HG02763 (cell line): ENCODE measurements at regions not wholly inside any gene's neighbourhood (a gene's known extent, or its start where the extent isn't known, plus 50 kb on each side); places are given as distances from the start of the nearest gene placed in this dataset.

ENCODE experiments used
- ATAC-seq: cut with Tn5 transposase; IDR thresholded peaks from one replicate; pipeline ENCODE4 v1.9.1; 2021; ENCODE audit warnings: mild to moderate bottlenecking, moderate library complexity; ENCODE audit not compliant: unreplicated experiment

GRCh38 chr3:107428051-107428858 lies 51.0 kb downstream of the CCDC54 start:
- no peak for ATAC-seq

GRCh38 chr3:107429320-107430181 lies 52.3 kb downstream of the CCDC54 start:
- ATAC-seq = peak; percentile 41

GRCh38 chr3:107430214-107430995 lies 53.2 kb downstream of the CCDC54 start:
- ATAC-seq = no peak

- ATAC-seq = peak; percentile 9
Observed at GRCh38 chr3:107430996-107431245, 53.7 kb downstream of the CCDC54 start.

- peak; percentile 56 for ATAC-seq
Observed at GRCh38 chr3:107431246-107432012, 54.2 kb downstream of the CCDC54 start.

- ATAC-seq = no peak
Observed at GRCh38 chr3:107432013-107432515, 54.8 kb downstream of the CCDC54 start.

GRCh38 chr3:107432646-107433045 lies 55.4 kb downstream of the CCDC54 start:
- ATAC-seq = no peak

- no peak for ATAC-seq
Observed at GRCh38 chr3:107436029-107436428, 58.8 kb downstream of the CCDC54 start.

GRCh38 chr3:107438671-107439070 lies 61.4 kb downstream of the CCDC54 start:
- ATAC-seq = no peak

- no peak for ATAC-seq
Observed at GRCh38 chr3:107441617-107442016, 64.4 kb downstream of the CCDC54 start.

GRCh38 chr3:107443461-107443860 lies 66.2 kb downstream of the CCDC54 start:
- ATAC-seq = no peak

GRCh38 chr3:107446706-107447105 lies 69.5 kb downstream of the CCDC54 start:
- no peak for ATAC-seq

GRCh38 chr3:107450254-107450893 lies 72.4 kb upstream of the BBX start:
- ATAC-seq = no peak

- ATAC-seq = no peak
Observed at GRCh38 chr3:107452436-107452835, 70.3 kb upstream of the BBX start.

- no peak for ATAC-seq
Observed at GRCh38 chr3:107453504-107453903, 69.3 kb upstream of the BBX start.

- no peak for ATAC-seq
Observed at GRCh38 chr3:107455621-107456020, 67.1 kb upstream of the BBX start.

- no peak for ATAC-seq
Observed at GRCh38 chr3:107456501-107456900, 66.3 kb upstream of the BBX start.

- no peak for ATAC-seq
Observed at GRCh38 chr3:107458871-107459270, 63.9 kb upstream of the BBX start.

- ATAC-seq = no peak
Observed at GRCh38 chr3:107461721-107462120, 61.0 kb upstream of the BBX start.

GRCh38 chr3:107464037-107464436 lies 58.7 kb upstream of the BBX start:
- no peak for ATAC-seq
